HG03342 (cell line): ENCODE measurements at regions not wholly inside any gene's neighbourhood (a gene's known extent, or its start where the extent isn't known, plus 50 kb on each side); places are given as distances from the start of the nearest gene placed in this dataset.

Source experiments
- ATAC-seq: cut with Tn5 transposase; IDR thresholded peaks from one replicate; pipeline ENCODE4 v1.9.1; 2021; ENCODE audit warnings: mild to moderate bottlenecking, moderate library complexity; ENCODE audit not compliant: unreplicated experiment

DNA sequence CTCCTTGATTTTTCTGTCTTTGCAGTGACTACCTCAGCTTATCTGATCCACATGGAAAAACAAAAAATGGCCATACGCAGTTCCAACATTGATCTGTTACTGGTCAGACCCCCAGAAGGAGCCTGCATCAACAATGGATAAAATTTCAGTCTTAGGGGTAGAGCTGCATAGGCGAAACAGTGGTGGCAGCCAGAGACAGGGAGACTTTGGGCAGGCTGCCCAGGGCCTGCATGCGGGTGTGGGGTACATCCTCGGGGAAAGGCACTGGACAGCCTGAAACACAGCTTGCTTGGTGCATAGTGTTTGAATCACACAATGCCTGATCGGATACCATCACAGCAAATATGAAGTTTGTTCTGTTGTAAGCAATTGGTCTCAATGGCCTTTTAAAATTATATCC is 847.8 kb downstream of the QKI start:
- ATAC-seq = no peak

DNA sequence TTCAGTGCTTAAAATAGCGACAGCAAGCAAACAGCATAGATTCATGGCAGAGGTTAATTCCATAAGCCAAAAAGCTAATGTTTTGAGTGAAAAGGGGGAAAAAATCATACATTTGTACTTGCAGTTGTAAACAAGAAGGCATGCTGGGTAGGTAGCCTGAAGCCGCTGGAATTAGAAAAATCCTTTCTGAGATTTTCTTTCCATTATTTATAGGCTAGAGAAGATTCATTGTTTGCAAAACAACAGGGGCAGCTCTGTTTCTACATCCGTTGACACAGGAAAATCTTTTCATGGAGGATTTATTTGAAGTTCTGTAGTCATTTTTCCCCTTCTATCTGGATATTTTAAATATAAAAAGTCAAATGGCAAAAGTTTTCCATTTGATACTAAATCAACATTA is 843.9 kb downstream of the QKI start:
- ATAC-seq = no peak

DNA sequence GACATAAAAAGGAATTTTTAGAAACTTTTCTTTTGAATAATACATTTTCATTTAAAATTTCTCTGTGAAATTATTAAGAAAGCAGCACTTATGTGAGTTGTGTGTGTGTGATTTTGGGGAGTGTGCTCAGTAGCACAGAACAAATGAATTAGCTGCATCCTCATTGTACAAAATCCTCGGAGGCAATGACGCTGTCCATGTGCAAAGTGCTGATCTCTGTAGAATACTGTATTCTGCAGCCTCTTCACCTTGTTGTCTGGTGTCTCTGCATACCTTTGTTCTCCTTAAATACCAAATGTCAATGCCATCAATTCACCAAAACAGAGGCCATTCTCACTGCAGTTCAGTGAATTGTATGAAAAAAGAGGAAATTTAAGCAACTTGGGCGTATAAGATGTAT is 838.4 kb downstream of the QKI start:
- no peak for ATAC-seq

DNA sequence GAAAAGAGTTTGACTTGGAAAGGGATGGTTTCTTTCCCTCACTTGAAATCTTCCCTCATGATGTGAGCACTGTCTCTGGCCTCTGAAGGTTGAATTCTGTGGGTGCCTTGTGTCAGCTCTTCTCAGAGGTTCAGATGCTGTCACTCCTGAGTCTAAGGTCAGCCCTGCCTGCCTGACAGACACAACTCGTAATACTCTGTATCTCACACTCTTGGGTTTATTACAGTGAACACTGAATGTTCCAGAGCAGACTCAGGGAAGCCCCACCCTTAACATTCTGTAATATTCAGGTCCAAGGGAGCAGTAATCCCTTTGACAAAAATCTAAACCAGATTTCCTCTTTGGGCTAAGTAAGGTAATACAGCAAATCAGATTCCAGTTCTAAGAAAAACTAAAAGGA is 837.8 kb downstream of the QKI start:
- ATAC-seq = no peak

DNA sequence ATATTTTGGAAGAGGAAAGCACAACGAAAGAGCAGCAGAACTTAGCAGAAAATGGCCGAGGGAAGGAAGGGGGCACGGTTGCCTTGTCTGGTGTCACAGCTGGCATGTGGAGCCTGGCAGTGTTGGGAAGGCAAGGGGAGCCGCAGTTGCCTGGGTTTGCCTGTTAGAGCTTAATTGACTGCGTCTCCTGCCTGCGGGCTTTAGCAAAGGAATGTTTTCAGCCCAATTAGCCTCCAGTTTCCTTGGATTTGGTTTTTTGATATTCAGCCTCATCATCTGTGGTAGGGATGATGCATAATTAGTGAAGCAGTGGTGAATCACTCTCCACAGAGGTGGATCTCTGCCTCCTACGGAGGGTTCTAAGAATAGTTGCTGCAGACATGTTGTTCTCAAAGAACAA is 832.6 kb downstream of the QKI start:
- no peak for ATAC-seq

DNA sequence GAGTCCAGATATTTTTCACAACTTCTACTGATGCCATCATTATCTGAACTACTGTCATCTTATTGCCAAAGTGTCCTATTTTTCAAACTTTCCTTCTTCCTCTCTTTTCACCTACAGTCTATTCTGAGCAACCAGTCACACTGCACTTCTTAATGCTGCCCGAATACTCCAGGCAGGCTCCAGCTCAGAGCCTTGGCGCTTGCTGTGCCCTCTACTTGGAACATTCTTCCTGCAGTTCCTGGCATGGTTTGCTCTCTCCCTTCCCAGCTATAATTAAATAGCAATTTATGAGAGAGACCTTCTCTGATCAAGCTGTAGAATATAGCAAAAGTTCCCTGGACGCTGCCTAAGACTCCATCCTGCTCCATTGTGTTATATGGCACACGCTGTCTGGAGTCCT is 831.6 kb downstream of the QKI start:
- no peak for ATAC-seq

DNA sequence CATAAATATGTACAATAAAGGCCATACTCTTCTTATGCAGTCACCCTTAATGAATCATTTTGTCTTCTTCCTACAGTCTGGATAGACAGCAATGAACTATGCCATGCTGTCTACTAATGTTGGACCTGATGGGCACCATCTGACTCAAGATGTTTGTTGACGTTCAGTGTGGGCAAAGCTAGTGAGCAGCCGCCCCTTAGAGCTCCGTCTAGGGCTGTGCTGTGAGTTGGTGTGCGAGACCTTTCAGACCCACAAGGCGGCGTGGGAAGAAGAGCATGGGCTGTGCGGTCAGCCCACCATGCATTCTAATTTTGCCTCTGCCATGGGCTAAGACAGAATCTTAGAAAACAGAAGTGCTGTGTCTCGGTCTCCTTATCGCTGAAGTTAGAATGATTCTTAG is 829.4 kb downstream of the QKI start:
- no peak for ATAC-seq

DNA sequence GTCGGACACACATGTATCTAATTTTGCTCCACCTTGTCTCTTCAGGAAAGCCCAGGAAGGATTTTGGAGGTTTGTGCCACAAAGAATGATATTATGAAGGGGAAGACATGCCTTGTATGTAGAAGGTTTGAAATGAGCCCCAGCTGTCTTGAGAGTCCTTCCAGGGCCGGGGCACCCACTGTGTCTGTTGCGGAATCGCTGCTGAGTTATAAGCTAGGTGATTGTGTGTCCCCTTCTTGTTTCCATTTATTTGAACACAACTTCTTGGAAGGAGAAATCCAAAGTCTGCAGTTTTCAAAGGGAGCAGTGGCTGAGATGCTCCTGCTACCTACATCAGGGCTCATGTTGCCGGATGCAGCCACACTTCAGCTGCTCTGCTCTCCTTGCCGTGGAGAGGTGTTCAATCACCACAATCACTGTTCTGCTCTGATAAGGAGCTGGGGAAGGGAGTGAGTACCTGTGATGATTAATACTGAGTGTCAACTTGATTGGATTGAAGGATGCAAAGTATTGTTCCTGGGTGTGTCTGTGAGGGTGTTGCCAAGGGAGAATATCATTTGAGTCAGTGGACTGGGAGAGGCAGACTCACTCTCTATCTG is 828.6 kb downstream of the QKI start:
- no peak for ATAC-seq

DNA sequence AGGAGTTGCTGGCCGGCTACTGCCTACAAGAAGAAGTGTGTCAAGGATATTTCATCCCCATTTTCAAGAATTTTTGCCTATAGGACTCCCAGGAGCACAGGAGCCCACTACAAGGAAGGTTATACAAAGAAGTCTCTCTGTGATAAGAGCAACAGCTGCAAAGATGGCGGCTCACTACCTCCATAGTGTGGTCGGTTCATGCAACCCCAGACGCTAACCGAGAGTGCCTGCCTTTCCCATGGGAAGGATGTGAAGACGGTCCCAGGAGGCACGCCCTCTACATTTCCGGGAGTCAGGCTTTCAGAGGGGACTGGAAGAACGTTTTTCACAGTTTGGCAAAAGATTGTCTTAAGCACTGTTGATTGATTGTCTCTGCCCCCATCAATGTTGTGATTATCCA is 816.3 kb downstream of the QKI start:
- ATAC-seq = no peak

DNA sequence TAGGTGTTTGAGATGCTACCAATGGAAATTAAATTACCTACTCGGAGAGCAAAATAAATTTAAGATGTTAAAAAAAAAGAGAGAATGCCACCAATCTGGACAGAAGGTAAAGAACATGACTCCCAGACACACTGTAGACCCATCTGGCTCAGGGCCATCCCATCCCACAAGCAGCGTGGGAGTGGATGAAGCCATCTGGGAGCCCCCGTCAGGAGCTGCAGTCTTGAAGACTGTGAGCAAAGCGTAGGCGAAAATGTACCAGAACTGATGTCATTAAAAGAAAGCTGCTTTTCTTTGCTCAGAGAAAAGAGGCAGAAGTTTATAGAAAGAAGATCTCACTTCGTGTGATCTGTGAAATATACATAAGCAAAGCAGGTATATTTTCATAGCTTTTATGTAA is 815.7 kb downstream of the QKI start:
- no peak for ATAC-seq

DNA sequence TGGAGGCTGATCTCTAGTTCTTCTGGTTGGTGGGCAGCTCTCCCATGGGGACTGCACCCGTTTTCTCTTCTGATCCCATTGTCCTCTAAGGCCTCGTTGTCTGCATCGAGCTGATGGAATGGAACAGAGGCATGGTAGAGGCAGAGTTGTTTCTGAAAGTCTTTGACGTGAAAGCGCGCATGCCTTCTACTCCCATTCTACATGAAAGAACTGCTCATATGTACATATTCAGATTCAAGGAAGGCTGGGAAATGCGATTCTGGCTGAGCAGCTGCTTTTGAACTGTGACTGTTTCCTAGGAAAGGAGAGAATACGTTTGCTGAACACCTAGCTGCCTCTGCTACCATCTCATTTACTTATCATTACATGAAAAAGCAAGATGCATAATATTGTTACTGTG is 815.2 kb downstream of the QKI start:
- ATAC-seq = no peak

DNA sequence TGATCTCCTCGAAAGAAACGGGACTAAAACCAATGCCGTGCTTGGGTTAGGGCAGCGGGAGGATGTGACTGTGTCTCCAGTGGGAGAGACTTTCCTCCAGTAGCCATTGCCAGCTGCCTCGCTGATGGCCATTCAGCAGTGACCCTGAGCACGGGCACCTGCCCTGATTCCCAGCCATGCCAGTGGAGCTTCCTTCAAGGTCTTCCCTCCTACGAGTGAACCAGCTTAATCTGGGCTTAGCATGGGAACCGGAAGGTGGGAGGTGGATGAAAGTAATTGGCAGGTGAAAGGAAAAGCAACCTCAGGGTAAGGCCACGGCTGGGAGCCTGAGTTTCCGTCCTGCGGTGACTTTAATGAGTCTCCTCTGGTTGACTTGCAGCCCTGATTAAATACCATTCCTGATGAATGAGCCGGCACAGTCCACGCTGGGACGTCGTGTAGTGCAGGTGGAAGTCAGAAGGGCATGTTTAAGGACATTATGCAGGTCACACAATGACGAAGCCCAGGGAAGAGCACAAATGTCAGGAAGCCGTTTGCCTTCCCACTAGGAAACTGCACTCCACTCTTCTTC is 813.5 kb downstream of the QKI start:
- no peak for ATAC-seq

DNA sequence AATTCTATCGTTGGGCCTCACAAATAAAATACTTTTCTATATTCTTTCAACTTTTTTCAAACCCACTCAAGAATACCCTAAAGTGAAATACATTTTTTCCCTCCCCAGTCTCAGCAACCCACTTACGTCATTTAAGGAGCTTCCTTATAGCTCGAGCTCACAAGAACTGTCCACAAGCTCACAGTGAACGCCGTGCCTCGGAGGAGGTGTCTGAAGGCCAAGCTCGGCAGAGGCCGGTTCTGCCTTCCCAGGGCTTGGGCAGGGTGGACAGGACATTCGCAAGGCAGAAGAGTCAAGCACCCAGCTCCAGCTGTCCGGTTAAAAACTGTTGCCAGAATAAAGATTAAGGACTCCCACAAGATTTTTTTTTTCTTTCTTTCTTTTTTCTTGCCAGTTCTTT is 802.3 kb downstream of the QKI start:
- ATAC-seq = no peak

DNA sequence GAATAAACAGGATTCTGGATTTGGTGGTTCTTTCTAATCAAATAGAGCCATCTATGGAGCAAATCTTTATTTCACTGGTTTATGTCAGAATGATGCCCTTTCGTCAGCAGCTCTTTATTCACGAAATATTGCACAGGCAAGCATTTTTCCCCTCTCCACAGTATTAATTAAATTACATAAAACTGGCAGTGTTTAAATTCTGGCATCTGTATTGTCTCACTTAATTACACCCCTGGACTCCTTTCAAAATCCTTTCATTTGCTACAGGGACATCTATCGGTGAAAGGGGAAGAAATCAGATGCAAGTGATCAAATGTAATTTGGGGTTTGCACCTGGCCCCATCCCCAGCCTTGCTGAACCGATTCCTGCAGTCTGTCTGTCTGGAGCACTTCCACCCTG is 801.9 kb downstream of the QKI start:
- ATAC-seq = no peak

DNA sequence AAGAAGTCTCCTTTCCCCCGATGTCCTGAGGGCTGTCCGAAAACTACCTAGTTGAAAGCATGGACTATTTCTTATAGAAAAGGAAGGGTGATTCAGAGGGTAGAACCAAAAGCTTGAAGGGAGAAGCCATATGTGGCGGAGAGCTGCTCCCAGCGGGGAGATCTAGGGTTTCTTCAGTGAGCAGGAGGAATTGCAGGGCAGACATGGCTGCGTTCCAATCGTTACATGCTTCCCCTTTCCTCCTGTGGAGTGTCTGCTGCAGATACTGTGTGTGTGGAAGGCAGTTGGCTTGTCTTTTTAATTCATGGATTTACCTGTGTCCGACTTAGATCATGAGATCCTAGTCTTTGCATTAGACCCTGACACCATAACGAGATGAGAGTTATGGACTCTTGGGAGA is 799.5 kb downstream of the QKI start:
- no peak for ATAC-seq

DNA sequence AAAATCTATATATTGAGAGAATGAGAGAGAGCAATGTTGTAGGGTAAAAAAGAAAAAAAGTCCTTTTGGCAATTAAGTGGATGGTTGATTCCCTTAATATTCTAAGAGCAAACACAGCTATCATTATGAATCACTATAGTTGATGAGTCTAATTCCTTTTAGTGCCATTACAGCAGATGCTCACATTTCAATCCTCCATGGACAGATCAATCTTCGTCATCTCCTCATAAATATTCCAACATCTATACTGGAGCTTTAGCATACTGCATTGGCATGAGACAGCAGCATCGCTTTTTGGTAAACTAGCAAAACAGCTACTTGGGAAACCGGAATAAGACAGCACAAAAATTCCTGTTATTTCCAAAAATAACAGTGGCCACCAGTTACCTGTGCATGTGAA is 796.7 kb downstream of the QKI start:
- ATAC-seq = no peak

DNA sequence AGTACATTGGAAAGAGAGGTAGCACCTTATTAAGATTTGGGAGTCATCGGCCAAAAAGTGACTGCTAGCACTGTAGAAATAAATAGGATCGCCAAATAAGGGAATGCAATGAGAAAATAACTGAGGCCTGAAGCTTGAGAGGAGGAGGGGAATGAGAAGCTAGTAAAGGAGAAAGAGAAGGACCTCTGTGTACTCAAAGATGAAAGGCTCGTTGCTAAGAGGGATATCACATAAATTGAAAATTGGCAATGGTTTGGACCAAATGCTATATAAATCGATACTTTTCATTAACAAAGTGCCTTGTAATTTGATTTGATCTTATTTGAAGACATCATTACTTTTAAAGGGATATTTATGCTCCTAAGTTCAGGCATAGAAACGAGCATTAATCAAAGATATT is 796.3 kb downstream of the QKI start:
- ATAC-seq = no peak

DNA sequence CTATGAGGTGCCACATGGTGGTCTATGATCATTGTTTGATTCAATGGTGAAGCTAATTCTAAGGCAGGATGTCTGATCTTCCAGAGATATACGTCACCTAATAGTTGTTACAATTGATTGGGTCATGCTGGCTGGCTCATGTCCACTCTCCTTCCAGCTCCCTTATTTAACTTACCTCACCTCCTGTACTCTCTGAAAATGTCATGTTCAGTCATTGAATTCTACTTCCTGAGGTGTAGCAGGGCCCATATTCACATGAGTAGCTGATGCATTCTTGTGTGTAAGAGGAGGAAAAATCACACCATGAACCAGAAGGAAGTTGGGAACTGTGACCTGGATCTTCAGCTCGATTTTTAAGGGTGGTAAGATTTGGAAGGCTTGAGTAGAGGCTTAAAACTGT is 795.8 kb downstream of the QKI start:
- ATAC-seq = no peak

DNA sequence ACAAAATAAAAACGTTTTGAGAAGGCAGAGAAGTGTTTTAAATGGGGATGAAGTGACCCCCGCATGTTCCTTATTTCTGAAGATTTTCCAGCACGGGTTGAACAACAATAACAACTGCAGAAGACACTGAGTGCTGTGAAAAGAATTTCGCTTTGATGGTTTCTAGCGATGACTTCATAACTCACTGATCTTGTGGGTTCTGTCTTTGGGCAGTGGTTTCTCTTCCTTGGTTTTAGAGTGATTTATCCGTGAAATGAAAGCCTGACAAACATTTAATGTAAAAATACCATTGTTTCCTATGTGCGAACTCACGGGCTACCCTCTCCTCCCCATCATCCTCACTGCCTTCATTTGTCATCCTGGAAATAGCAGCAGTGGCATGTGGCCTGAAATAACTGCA is 793.9 kb downstream of the QKI start:
- no peak for ATAC-seq

DNA sequence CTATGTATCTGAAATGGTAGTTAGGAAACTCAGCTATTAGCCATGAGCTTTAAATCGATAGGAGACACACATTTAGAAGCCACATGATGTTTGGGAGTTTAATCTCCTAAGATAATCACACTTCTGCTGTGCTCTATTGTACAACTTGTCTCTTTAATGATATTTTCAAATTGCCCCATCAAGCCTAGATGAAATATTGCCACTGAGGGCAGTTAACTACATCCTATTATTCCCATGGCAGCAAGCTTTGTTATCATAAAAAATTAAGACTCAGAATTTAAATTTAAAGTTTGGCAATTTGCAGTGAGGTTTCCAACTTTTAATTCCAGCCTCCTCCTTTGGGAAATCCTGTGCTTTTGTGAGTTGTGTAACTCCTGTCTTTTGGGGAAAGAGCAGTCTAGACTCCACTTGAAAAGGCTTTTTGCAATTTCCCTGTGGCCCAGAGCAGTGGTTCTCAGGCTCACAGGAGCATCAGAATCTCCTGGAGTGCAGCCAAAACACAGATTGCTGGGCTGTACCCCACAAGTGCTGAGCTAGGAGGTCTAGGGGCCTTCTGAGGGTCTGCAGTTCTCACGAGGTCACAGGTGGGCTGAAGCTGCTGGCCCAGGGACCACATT is 792.4 kb downstream of the QKI start:
- ATAC-seq = no peak

DNA sequence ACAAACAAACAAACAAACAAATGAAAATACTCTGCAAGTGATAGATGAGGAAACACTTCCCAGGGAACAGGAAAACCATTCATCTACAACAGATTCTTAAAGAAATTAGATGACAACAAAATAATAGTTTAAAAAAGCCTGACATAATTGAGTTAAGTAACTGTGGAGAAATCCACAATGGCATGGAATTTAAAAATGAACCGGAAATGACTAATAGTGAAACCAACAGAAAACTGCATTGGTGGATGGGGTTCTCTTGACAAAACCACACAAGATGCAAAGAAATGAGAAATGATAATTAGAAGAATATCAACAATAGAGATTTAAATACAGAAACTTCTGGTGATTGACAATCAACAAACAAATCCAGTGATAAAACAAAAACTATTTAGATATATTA is 785.6 kb downstream of the QKI start:
- no peak for ATAC-seq

DNA sequence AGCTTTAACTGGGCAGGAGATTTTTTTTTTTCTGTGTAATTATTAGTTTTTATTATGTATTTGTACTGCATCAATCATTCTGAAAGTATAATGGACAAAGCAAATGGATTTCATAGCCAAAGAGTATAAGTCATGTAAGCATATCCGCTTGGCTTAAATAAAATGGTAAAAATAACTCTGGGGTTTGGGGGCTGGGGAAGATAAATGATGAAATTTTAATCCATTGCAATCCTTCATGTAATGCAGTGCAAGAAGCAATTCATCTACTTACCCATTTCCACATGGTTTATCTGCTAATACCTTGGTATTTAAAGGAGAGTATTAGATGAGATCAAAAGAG is 781.4 kb downstream of the QKI start:
- no peak for ATAC-seq

DNA sequence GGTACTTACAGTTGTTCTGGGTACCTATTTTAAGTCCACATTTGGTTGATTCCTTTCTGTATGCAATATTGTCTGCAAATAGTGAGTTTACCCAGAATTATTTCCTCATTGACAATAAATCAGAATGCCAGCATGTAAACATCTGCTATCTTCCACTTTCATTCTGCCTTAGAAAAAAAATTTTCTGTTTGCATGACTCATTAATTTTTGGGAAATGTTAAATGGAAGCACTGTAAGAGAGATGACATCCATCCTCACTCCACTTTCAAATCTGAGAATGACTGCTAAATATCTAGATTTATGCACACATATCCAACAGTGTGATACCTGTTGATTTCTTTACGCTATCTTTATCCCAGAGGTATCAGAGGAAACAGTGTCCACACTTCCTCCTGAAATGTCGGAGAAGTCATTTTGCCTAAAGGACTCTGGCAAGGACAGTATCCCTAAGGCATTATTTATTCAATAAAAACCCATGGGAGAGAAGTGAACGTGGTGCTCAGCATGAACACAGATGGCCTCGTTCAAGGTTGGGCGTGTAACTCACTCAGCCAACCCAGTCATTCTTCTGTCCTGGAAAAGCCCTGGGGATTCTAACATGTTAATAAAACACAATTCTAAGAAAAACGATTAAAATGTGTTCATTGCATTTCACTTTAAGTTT is 780.9 kb downstream of the QKI start:
- ATAC-seq = no peak
